GM18511 (cell line): ENCODE measurements at regions not wholly inside any gene's neighbourhood (a gene's known extent, or its start where the extent isn't known, plus 50 kb on each side); places are given as distances from the start of the nearest gene placed in this dataset.
"Not testable (repeated sequence)": the region's sequence is repeated elsewhere in the genome, so short reads cannot be mapped to it uniquely, and the experiment has no call there.

ENCODE experiments used
- ATAC-seq: cut with Tn5 transposase; IDR thresholded peaks from one replicate; pipeline ENCODE4 v1.9.1; 2021; ENCODE audit warnings: mild to moderate bottlenecking, moderate library complexity; ENCODE audit not compliant: unreplicated experiment

- ATAC-seq = not testable (repeated sequence)
Observed at GRCh38 chr4:30869387-30869786, 149.2 kb downstream of the PCDH7 start.

GRCh38 chr4:30870513-30870912 is 150.3 kb downstream of the PCDH7 start:
- ATAC-seq = no peak

GRCh38 chr4:30875658-30876269 is 155.6 kb downstream of the PCDH7 start:
- ATAC-seq = no peak

GRCh38 chr4:30879855-30880598 is 159.9 kb downstream of the PCDH7 start:
- ATAC-seq = no peak

GRCh38 chr4:30881985-30882384 is 161.8 kb downstream of the PCDH7 start:
- ATAC-seq = no peak

GRCh38 chr4:30882443-30882842 is 162.3 kb downstream of the PCDH7 start:
- ATAC-seq = no peak

GRCh38 chr4:30882995-30883675 is 163.0 kb downstream of the PCDH7 start:
- ATAC-seq = no peak

- no peak for ATAC-seq
Observed at GRCh38 chr4:30901461-30902451, 181.6 kb downstream of the PCDH7 start.

GRCh38 chr4:30903502-30904214 is 183.5 kb downstream of the PCDH7 start:
- ATAC-seq = no peak

- no peak for ATAC-seq
Observed at GRCh38 chr4:30904215-30904555, 184.0 kb downstream of the PCDH7 start.

GRCh38 chr4:30904588-30904987 is 184.4 kb downstream of the PCDH7 start:
- no peak for ATAC-seq

GRCh38 chr4:30912098-30912714 is 192.0 kb downstream of the PCDH7 start:
- no peak for ATAC-seq

- ATAC-seq = no peak
Observed at GRCh38 chr4:30916337-30917274, 196.4 kb downstream of the PCDH7 start.

GRCh38 chr4:30917946-30918345 is 197.8 kb downstream of the PCDH7 start:
- ATAC-seq = no peak

- ATAC-seq = no peak
Observed at GRCh38 chr4:30919458-30919857, 199.3 kb downstream of the PCDH7 start.

GRCh38 chr4:30920043-30920442 is 199.9 kb downstream of the PCDH7 start:
- ATAC-seq = no peak

GRCh38 chr4:30922625-30923024 is 202.5 kb downstream of the PCDH7 start:
- ATAC-seq = no peak

GRCh38 chr4:30924495-30924894 is 204.3 kb downstream of the PCDH7 start:
- no peak for ATAC-seq

GRCh38 chr4:30929649-30930048 is 209.5 kb downstream of the PCDH7 start:
- ATAC-seq = no peak
